A549 (cell line): ENCODE measurements at regions not wholly inside any gene's neighbourhood (a gene's known extent, or its start where the extent isn't known, plus 50 kb on each side); places are given as distances from the start of the nearest gene placed in this dataset.

Experiments
- CHD2 ChIP-seq: fragments of 150-350 bp; IDR thresholded peaks from 2 replicates; pipeline ENCODE4 v1.6.1; 2014; ENCODE audit warnings: low read length; ENCODE audit not compliant: partially characterized antibody
- EP300 ChIP-seq, 2 experiments: fragments of >200 bp; sonication (Bioruptor Twin); formaldehyde crosslinking; IDR thresholded peaks; 2 replicates in 1 of 2; 3 replicates in 1 of 2; pipeline ENCODE4 v1.6.1; 2016 to 2017
- HDAC2 ChIP-seq: fragments of 200-600 bp; sonication (generic); IDR thresholded peaks from 2 replicates; pipeline ENCODE4 v1.6.1; 2016
- JUNB ChIP-seq: fragments of >200 bp; sonication (Bioruptor Twin); formaldehyde crosslinking; IDR thresholded peaks from 2 replicates; pipeline ENCODE4 v1.6.1; 2016
- KDM5A ChIP-seq: fragments of 200-600 bp; sonication (generic); IDR thresholded peaks from 2 replicates; pipeline ENCODE4 v1.6.1; 2016; ENCODE audit warnings: antibody characterized with exemption, mild to moderate bottlenecking
- MYC ChIP-seq: IDR thresholded peaks from 2 replicates; pipeline ENCODE4 v1.6.1; 2012; ENCODE audit warnings: mild to moderate bottlenecking, inconsistent platforms, low read length, improper control_type of control experiment, borderline replicate concordance
- NR3C1 ChIP-seq: fragments of >200 bp; sonication (Bioruptor Twin); formaldehyde crosslinking; IDR thresholded peaks from 3 replicates; pipeline ENCODE4 v1.6.1; 2017
- POLR2A ChIP-seq: IDR thresholded peaks from 2 replicates; pipeline ENCODE4 v1.6.1; 2012; ENCODE audit warnings: mild to moderate bottlenecking, low read length
- POLR2AphosphoS2 ChIP-seq: conservative IDR thresholded peaks from 2 replicates; pipeline ENCODE4 v1.6.1; 2012; ENCODE audit warnings: low read length, improper control_type of control experiment, inconsistent platforms
- USF2 ChIP-seq: fragments of 450-650 bp; IDR thresholded peaks from 2 replicates; pipeline ENCODE4 v1.6.1; 2014; ENCODE audit warnings: antibody characterized with exemption
- ZC3H11A ChIP-seq: fragments of 450-650 bp; IDR thresholded peaks from 2 replicates; pipeline ENCODE4 v1.6.1; 2014; ENCODE audit warnings: antibody characterized with exemption, mild to moderate bottlenecking
- ZFP36 ChIP-seq: fragments of 450-650 bp; IDR thresholded peaks from 2 replicates; pipeline ENCODE4 v1.6.1; 2014; ENCODE audit warnings: borderline replicate concordance; ENCODE audit not compliant: partially characterized antibody
- TF ChIP-seq, protein P1 (sequence below): IDR thresholded peaks from 2 replicates; pipeline ENCODE4 v1.6.1; 2012
- TF ChIP-seq, protein P2 (sequence below): fragments of >200 bp; sonication (Bioruptor Twin); formaldehyde crosslinking; IDR thresholded peaks from 3 replicates; pipeline ENCODE4 v1.5.1; 2016

- TF ChIP-seq ZC3H11A (no peak), CHD2 (no peak), JUNB (no peak), POLR2A (no peak), NR3C1 (no peak), POLR2AphosphoS2 (no peak), HDAC2 (no peak), MYC (no peak), EP300 (IDR thresholded peaks at IDR 0.05) (no peak), USF2 (no peak), KDM5A (no peak), ZFP36 (no peak)
- TF ChIP-seq, protein P1, sequence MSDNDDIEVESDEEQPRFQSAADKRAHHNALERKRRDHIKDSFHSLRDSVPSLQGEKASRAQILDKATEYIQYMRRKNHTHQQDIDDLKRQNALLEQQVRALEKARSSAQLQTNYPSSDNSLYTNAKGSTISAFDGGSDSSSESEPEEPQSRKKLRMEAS, result no peak
- TF ChIP-seq, protein P2, sequence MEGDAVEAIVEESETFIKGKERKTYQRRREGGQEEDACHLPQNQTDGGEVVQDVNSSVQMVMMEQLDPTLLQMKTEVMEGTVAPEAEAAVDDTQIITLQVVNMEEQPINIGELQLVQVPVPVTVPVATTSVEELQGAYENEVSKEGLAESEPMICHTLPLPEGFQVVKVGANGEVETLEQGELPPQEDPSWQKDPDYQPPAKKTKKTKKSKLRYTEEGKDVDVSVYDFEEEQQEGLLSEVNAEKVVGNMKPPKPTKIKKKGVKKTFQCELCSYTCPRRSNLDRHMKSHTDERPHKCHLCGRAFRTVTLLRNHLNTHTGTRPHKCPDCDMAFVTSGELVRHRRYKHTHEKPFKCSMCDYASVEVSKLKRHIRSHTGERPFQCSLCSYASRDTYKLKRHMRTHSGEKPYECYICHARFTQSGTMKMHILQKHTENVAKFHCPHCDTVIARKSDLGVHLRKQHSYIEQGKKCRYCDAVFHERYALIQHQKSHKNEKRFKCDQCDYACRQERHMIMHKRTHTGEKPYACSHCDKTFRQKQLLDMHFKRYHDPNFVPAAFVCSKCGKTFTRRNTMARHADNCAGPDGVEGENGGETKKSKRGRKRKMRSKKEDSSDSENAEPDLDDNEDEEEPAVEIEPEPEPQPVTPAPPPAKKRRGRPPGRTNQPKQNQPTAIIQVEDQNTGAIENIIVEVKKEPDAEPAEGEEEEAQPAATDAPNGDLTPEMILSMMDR, result no peak
These were observed 431.0 kb upstream of the GJE1 start for GRCh38 chr6:141701732-141702131.
